ENCODE measurements at regions not wholly inside any gene's neighbourhood (a gene's known extent, or its start where the extent isn't known, plus 50 kb on each side); places are given as distances from the start of the nearest gene placed in this dataset.

GRCh38 chr7:21305455-21306235 is 122.2 kb upstream of the SP4 start:
- no peak for DNase-seq (ENCODE audit: insufficient read length, low spot score)
- FAIRE-seq: no peak
- TF ChIP-seq CTCF (IDR thresholded peaks at IDR 0.05; ENCODE audit: insufficient read depth, missing control alignments): no peak

DNA sequence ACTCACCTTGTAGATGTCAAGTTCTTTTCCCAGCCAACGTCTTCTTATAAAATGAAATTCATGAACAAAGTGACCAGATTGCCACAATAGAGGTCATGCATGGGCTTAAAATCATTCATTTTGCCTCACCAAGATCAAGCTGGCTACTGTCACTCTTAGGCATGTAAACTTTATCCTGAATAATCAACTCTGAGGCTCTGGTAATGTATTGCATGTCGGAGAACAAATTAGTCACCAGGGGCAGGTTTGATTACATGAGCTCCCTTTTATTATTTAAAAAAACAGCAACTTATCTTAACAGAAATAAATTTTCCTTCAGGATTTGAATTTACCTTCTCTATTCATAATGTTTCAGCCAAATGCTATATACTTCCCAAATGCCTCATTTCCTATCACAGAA is 112.9 kb upstream of the SP4 start:
- FAIRE-seq (no peak), DNase-seq (ENCODE audit: insufficient read length, low spot score) (no peak)
- TF ChIP-seq CTCF (IDR thresholded peaks at IDR 0.05; ENCODE audit: insufficient read depth, missing control alignments): no peak

- DNase-seq (ENCODE audit: insufficient read length, low spot score): no peak
- no peak for FAIRE-seq
Observed at GRCh38 chr7:21317966-21318915, 109.6 kb upstream of the SP4 start.

GRCh38 chr7:21318916-21319270 is 109.0 kb upstream of the SP4 start:
- no peak for DNase-seq (ENCODE audit: insufficient read length, low spot score)

More at GRCh38 chr7:21317966-21318915, 109.6 kb upstream of the SP4 start:
- no peak for TF ChIP-seq CTCF (IDR thresholded peaks at IDR 0.05; ENCODE audit: insufficient read depth, missing control alignments)

GRCh38 chr7:21326241-21326640 is 101.6 kb upstream of the SP4 start:
- DNase-seq (ENCODE audit: insufficient read length, low spot score): no peak
- TF ChIP-seq CTCF (IDR thresholded peaks at IDR 0.05; ENCODE audit: insufficient read depth, missing control alignments): no peak
- FAIRE-seq: no peak

More at GRCh38 chr7:21318916-21319270, 109.0 kb upstream of the SP4 start:
- TF ChIP-seq CTCF (IDR thresholded peaks at IDR 0.05; ENCODE audit: insufficient read depth, missing control alignments): no peak
- no peak for FAIRE-seq

DNA sequence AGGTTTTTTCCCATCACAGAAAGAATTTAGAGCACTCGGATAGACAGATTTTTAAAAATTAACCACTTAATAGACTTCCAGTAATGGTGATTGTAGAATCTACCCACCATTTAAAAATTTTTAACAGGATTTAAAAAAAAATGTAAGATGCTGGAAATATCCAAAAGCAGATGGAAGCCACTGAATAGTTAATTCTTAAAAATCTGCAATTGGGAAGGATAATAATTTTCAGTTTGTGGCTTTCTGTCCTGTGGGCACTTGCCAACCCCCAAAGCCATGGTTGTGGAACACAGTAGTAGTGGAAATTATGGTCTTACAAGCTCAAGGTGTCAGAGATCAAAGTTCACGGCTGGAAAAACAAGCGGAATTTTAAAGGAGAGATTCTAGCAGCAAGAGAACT is 101.0 kb upstream of the SP4 start:
- TF ChIP-seq CTCF (IDR thresholded peaks at IDR 0.05; ENCODE audit: insufficient read depth, missing control alignments): no peak
- FAIRE-seq (no peak), DNase-seq (ENCODE audit: insufficient read length, low spot score) (no peak)
